PC-3 (cell line): ENCODE measurements at regions not wholly inside any gene's neighbourhood (a gene's known extent, or its start where the extent isn't known, plus 50 kb on each side); places are given as distances from the start of the nearest gene placed in this dataset.

Experiments
- ATAC-seq: fragments of 200-7000 bp; cut with Tn5 transposase; 2 replicates; pipeline ENCODE4 v1.9.1; 2020; ENCODE audit warnings: mild to moderate bottlenecking, moderate library complexity
- BruUV-seq: library from RNA; stranded (reverse); fragments of 400-500 nt; replicated peaks from 2 replicates; lab custom pipeline; 2021; lab: Mats Ljungman, UMichigan
- CTCF ChIA-PET: fragments of 300-600 bp; sonication (Branson Sonifier 250); formaldehyde crosslinking; loops from one replicate; lab custom pipeline; 2022; ENCODE audit warnings: antibody characterized with exemption; lab: Charles Lee
- POLR2A ChIA-PET: fragments of 300-600 bp; sonication (Branson Sonifier 250); formaldehyde crosslinking; loops from one replicate; lab custom pipeline; 2022; ENCODE audit warnings: antibody characterized with exemption; ENCODE audit not compliant: unreplicated experiment; lab: Charles Lee
- DNase-seq: peaks from one replicate; pipeline ENCODE4 v3.0.0-alpha.2; 2015
- H2AFZ ChIP-seq: fragments of 300-600 bp; sonication (generic); 2 replicates; pipeline ENCODE4 v1.6.0; 2016; ENCODE audit warnings: antibody characterized with exemption, low read length
- H3F3A ChIP-seq: fragments of 300-600 bp; sonication (generic); one replicate; pipeline ENCODE4 v1.6.0; 2017; ENCODE audit warnings: antibody characterized with exemption, low read length, control low read depth, mild to moderate bottlenecking; ENCODE audit not compliant: unreplicated experiment
- H3K27ac ChIP-seq: fragments of 300-600 bp; sonication (generic); 2 replicates; pipeline ENCODE4 v1.5.1; 2016; ENCODE audit warnings: mild to moderate bottlenecking, low read length
- H3K27me3 ChIP-seq: fragments of 300-600 bp; sonication (generic); 2 replicates; pipeline ENCODE4 v1.6.1; 2016; ENCODE audit warnings: low read length, mixed read lengths
- H3K36me3 ChIP-seq: fragments of 300-600 bp; sonication (generic); 2 replicates; pipeline ENCODE4 v1.6.1; 2016; ENCODE audit warnings: low read depth, mixed run types, low read length, mixed read lengths
- H3K4me1 ChIP-seq: fragments of 300-600 bp; sonication (generic); 2 replicates; pipeline ENCODE4 v1.5.1; 2016; ENCODE audit warnings: low read length; ENCODE audit not compliant: insufficient read depth
- H3K4me2 ChIP-seq: fragments of 300-600 bp; sonication (generic); 2 replicates; pipeline ENCODE4 v1.6.0; 2016; ENCODE audit warnings: low read length
- H3K4me3 ChIP-seq: fragments of 300-600 bp; sonication (generic); 2 replicates; pipeline ENCODE4 v1.5.1; 2016; ENCODE audit warnings: mild to moderate bottlenecking, low read length, mixed read lengths
- H3K79me2 ChIP-seq: fragments of 300-600 bp; sonication (generic); 2 replicates; pipeline ENCODE4 v1.6.1; 2017; ENCODE audit warnings: low read length, mixed read lengths
- H3K9ac ChIP-seq: fragments of 300-600 bp; sonication (generic); 2 replicates; pipeline ENCODE4 v1.6.0; 2016; ENCODE audit warnings: mild to moderate bottlenecking, low read length
- H3K9me2 ChIP-seq: fragments of 300-600 bp; sonication (generic); replicated peaks from 2 replicates; pipeline ENCODE4 v1.6.1; 2016; ENCODE audit warnings: mixed run types, low read length, mixed read lengths
- H3K9me3 ChIP-seq: fragments of 300-600 bp; sonication (generic); 2 replicates; pipeline ENCODE4 v1.6.1; 2016; ENCODE audit warnings: low read length, mixed read lengths
- H4K20me1 ChIP-seq: fragments of 300-600 bp; sonication (generic); 2 replicates; pipeline ENCODE4 v1.6.1; 2016; ENCODE audit warnings: low read length, mixed read lengths
- CTCF ChIP-seq: fragments of 300-600 bp; sonication (generic); conservative IDR thresholded peaks from 2 replicates; pipeline ENCODE4 v1.5.1; 2017; ENCODE audit warnings: antibody characterized with exemption, low read depth, mild to moderate bottlenecking, low read length
- EZH2 ChIP-seq: fragments of 300-600 bp; sonication (generic); IDR thresholded peaks from one replicate; pipeline ENCODE4 v1.6.1; 2017; ENCODE audit warnings: antibody characterized with exemption, mild to moderate bottlenecking, low read length; ENCODE audit not compliant: unreplicated experiment
- EZH2phosphoT487 ChIP-seq: fragments of 300-600 bp; sonication (generic); IDR thresholded peaks from 2 replicates; pipeline ENCODE4 v1.6.1; 2018; ENCODE audit warnings: mild to moderate bottlenecking, antibody characterized with exemption, low read length, borderline replicate concordance
- intact Hi-C: fragments of 100-400 bp; cut with micrococcal nuclease; formaldehyde crosslinking; loops from 2 replicates; pipeline ENCODE4 v1.9.0; 2023

- Histone ChIP-seq H3K4me3 (no peak overlapping the region), H2AFZ (no peak overlapping the region), H3K4me1 (no peaks in the 10 kb centered on the region), H3K79me2 (no peaks in the 10 kb centered on the region), H3K36me3 (no peaks in the 10 kb centered on the region), H3K27me3 (peaks cover 73% of the 10 kb centered on the region), H3K9me3 (no peaks in the 10 kb centered on the region; the same call in 1 of the 2 replicates), H3K9ac (no peak overlapping the region), H3K9me2 (no peaks in the 10 kb centered on the region), H3F3A (no peaks in the 10 kb centered on the region), H4K20me1 (no peaks in the 10 kb centered on the region), H3K4me2 (no peak overlapping the region), H3K27ac (no peak overlapping the region)
- ATAC-seq = no peak
- DNase-seq = no peak
- POLR2A ChIA-PET = no interaction called here
- no peak for TF ChIP-seq EZH2
- TF ChIP-seq CTCF = no peak
- TF ChIP-seq EZH2phosphoT487 = no peak
- intact Hi-C loops = no loop called here
- no TSS peak for BruUV-seq
- CTCF ChIA-PET = no interaction called here
Observed at GRCh38 chr12:54708826-54709225, 60.7 kb upstream of the DCD start.

DNA sequence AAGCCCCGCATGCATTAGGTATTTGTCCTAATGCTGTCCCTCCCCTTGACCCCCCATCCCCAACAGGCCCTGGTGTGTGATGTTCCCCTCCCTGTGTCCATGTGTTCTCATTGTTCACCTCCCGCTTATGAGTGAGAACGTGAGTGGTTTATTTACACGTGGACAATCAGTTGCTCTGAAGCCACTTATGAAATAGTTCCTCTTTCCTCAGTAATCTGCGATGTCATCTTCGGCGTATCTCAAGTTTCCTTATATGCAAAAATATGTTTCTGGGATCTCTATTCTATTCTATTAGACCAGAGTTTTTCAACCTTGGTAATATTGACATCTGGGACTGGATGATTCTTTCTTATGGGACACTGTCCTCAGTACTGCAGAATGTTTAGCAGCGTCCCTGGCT is 56.0 kb upstream of the DCD start:
- ChIA-PET CTCF (no interaction called here), POLR2A (no interaction called here)
- no TSS peak for BruUV-seq
- H3K4me2 ChIP-seq = no peak overlapping the region
- no peaks in the 10 kb centered on the region; the same call in 1 of the 2 replicates for H3K9me3 ChIP-seq
- H2AFZ ChIP-seq = no peak overlapping the region
- H3K27ac ChIP-seq = no peak overlapping the region
- H3F3A ChIP-seq = no peaks in the 10 kb centered on the region
- no peaks in the 10 kb centered on the region for H3K9me2 ChIP-seq
- no peak for ATAC-seq
- no peaks in the 10 kb centered on the region for H3K79me2 ChIP-seq
- no peak for TF ChIP-seq EZH2
- no peak for TF ChIP-seq EZH2phosphoT487
- no peak for TF ChIP-seq CTCF
- no peak overlapping the region for H3K4me3 ChIP-seq
- no peaks in the 10 kb centered on the region for H3K36me3 ChIP-seq
- no peaks in the 10 kb centered on the region for H3K4me1 ChIP-seq
- intact Hi-C loops = no loop called here
- H4K20me1 ChIP-seq = no peaks in the 10 kb centered on the region
- H3K27me3 ChIP-seq = peaks cover 60% of the 10 kb centered on the region
- H3K9ac ChIP-seq = no peak overlapping the region
- DNase-seq = no peak

DNA sequence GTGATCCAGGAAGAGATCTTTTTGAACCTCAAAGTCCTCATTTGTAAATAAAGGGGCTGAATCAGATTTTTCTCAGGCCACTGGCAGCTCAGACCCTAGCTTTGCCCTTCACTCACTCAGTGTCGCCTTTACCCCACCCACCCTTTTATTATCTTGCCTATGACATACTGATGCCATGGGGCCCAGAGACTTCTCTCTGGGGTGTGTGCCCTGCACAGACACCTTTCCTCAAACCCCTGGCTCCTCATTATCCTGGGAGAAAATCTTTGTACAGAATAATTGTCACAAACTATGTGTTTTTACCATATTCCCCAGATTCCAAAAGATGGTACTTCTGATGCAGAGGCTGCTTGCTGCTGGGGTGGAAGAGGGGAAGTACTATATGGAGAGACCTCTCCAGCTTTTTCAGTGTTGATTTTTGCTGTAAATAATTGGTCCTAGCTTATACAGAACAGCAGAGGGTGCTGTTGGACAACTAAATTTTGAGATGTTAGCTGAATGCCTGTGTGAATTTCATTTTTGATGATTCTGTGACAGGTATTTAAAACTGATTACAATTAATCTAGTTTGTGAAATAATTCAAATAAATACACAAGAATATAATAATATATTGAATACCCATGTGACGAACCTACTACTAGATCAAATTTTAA is 53.9 kb upstream of the DCD start:
- POLR2A ChIA-PET = interaction anchor here (0.6 kb wide), 1 partner anchor 10 kb away, joined by 4 read pairs; no protein-coding TSS in a partner anchor
- H3K4me2 ChIP-seq = no peak overlapping the region
- intact Hi-C loops = loop anchor here (1.0 to 2.0 kb wide), 3 partner anchors 256 to 441 kb away; no protein-coding TSS in a partner anchor
- peaks cover 65% of the 10 kb centered on the region for H3K27me3 ChIP-seq
- no peaks in the 10 kb centered on the region for H3K36me3 ChIP-seq
- no peaks in the 10 kb centered on the region for H3F3A ChIP-seq
- H3K9me2 ChIP-seq = no peaks in the 10 kb centered on the region
- CTCF ChIA-PET = interaction anchor here (0.6 to 1.7 kb wide), 4 partner anchors 12 to 370 kb away, joined by 3 to 5 read pairs (median 4); no protein-coding TSS in a partner anchor
- no peak overlapping the region for H3K27ac ChIP-seq
- BruUV-seq = no TSS peak
- no peaks in the 10 kb centered on the region for H3K9me3 ChIP-seq
- H2AFZ ChIP-seq = no peak overlapping the region
- no peaks in the 10 kb centered on the region for H3K4me1 ChIP-seq
- H3K4me3 ChIP-seq = no peak overlapping the region
- peak; percentile 75 for ATAC-seq
- no peaks in the 10 kb centered on the region for H4K20me1 ChIP-seq
- no peaks in the 10 kb centered on the region for H3K79me2 ChIP-seq
- TF ChIP-seq EZH2 (no peak), EZH2phosphoT487 (no peak), CTCF (peak; percentile 70)
- peak; percentile 61 for DNase-seq
- no peak overlapping the region for H3K9ac ChIP-seq
